DND-41 (cell line): ENCODE measurements at regions not wholly inside any gene's neighbourhood (a gene's known extent, or its start where the extent isn't known, plus 50 kb on each side); places are given as distances from the start of the nearest gene placed in this dataset.

ENCODE experiments used
- ATAC-seq: fragments of 200-7000 bp; cut with Tn5 transposase; 3 replicates; pipeline ENCODE4 v1.9.1; 2021; ENCODE audit warnings: low read depth; ENCODE audit not compliant: insufficient read depth
- DNase-seq: peaks from one replicate; pipeline ENCODE4 v3.0.0-alpha.2; 2020
- H2AFZ ChIP-seq: 2 replicates; pipeline ENCODE4 v1.6.0; 2012; ENCODE audit warnings: low read depth, low read length
- H3K27ac ChIP-seq: 2 replicates; pipeline ENCODE4 v1.5.1; 2012; ENCODE audit warnings: low read length, inconsistent platforms
- H3K27me3 ChIP-seq: fragments of 200-600 bp; sonication (generic); 2 replicates; pipeline ENCODE4 v1.6.0; 2012; ENCODE audit warnings: low read length, mild to moderate bottlenecking, inconsistent platforms; ENCODE audit not compliant: insufficient read depth, poor library complexity
- H3K36me3 ChIP-seq: 2 replicates; pipeline ENCODE4 v1.5.1; 2012; ENCODE audit warnings: low read length, inconsistent platforms; ENCODE audit not compliant: insufficient read depth
- H3K4me1 ChIP-seq: 2 replicates; pipeline ENCODE4 v1.5.1; 2012; ENCODE audit warnings: mild to moderate bottlenecking, low read length; ENCODE audit not compliant: insufficient read depth
- H3K4me2 ChIP-seq: 2 replicates; pipeline ENCODE4 v1.6.0; 2012; ENCODE audit warnings: mild to moderate bottlenecking, moderate library complexity, low read length, inconsistent platforms; ENCODE audit not compliant: insufficient read depth
- H3K4me3 ChIP-seq, 2 experiments: fragments of 200-600 bp in 1 of 2; shearing (Covaris generic) in 1 of 2; 2 replicates each; pipeline ENCODE4 v1.5.1; 2012 to 2016; ENCODE audit warnings: inconsistent platforms in 2 of 2, low read length in 2 of 2, mild to moderate bottlenecking in 2 of 2, low read depth in 1 of 2, moderate library complexity in 1 of 2
- H3K79me2 ChIP-seq: 2 replicates; pipeline ENCODE4 v1.6.0; 2012; ENCODE audit warnings: low read length, inconsistent platforms; ENCODE audit not compliant: insufficient read depth
- H3K9ac ChIP-seq: 2 replicates; pipeline ENCODE4 v1.6.0; 2012; ENCODE audit warnings: low read depth, mild to moderate bottlenecking, inconsistent platforms, low read length, moderate library complexity
- H3K9me3 ChIP-seq: 2 replicates; pipeline ENCODE4 v1.5.1; 2012; ENCODE audit warnings: low read length, moderate library complexity, mild to moderate bottlenecking, inconsistent platforms; ENCODE audit not compliant: insufficient read depth, severe bottlenecking
- H4K20me1 ChIP-seq: 2 replicates; pipeline ENCODE4 v1.6.0; 2012; ENCODE audit warnings: low read length; ENCODE audit not compliant: insufficient read depth
- EZH2 ChIP-seq: IDR thresholded peaks from 3 replicates; pipeline ENCODE4 v1.6.1; 2012; ENCODE audit warnings: borderline replicate concordance, low read depth, mild to moderate bottlenecking, moderate library complexity, low read length, inconsistent platforms; ENCODE audit not compliant: severe bottlenecking
- TF ChIP-seq, protein P1 (sequence below): IDR thresholded peaks from 2 replicates; pipeline ENCODE4 v1.5.1; 2012; ENCODE audit warnings: borderline replicate concordance, low read length, moderate library complexity, mild to moderate bottlenecking; ENCODE audit not compliant: poor library complexity, severe bottlenecking; ENCODE audit errors: extremely low read depth

DNA sequence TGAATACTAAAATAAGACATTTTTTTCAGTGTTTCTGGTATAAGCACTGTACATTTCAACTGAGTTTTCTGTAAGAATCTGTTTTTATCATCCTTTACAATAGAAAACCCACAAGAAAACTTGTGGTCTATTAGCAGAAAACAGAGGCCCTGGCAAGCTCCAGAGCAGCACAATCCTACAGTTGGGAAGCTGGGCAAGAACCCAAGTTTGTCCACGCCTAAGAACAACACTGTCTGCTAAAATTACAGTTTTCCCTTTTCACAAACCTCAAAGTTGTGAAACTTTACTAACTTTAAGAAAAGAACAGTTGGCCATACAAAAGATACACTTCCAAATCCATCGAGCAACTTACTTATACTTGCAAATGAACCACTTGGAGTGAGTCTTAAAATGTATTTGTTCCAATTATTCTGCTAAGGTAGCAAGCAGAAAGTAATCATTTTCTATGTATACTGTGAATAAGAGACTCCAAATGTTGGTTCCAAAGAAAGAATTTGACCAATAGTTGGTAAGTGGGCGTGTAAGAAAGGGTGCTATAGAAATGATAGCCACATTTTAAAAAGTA is 982.0 kb upstream of the ARRDC3 start:
- no peak for TF ChIP-seq EZH2
- TF ChIP-seq, protein P1, sequence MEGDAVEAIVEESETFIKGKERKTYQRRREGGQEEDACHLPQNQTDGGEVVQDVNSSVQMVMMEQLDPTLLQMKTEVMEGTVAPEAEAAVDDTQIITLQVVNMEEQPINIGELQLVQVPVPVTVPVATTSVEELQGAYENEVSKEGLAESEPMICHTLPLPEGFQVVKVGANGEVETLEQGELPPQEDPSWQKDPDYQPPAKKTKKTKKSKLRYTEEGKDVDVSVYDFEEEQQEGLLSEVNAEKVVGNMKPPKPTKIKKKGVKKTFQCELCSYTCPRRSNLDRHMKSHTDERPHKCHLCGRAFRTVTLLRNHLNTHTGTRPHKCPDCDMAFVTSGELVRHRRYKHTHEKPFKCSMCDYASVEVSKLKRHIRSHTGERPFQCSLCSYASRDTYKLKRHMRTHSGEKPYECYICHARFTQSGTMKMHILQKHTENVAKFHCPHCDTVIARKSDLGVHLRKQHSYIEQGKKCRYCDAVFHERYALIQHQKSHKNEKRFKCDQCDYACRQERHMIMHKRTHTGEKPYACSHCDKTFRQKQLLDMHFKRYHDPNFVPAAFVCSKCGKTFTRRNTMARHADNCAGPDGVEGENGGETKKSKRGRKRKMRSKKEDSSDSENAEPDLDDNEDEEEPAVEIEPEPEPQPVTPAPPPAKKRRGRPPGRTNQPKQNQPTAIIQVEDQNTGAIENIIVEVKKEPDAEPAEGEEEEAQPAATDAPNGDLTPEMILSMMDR, result no peak
- Histone ChIP-seq H4K20me1 (no peaks in the 10 kb centered on the region), H3K36me3 (no peaks in the 10 kb centered on the region), H3K4me2 (no peak overlapping the region), H3K4me1 (no peaks in the 10 kb centered on the region), H2AFZ (no peak overlapping the region), H3K27me3 (no peaks in the 10 kb centered on the region), H3K79me2 (no peaks in the 10 kb centered on the region), H3K9ac (no peak overlapping the region), H3K4me3 (no peak overlapping the region), H3K27ac (no peak overlapping the region), H3K9me3 (no peaks in the 10 kb centered on the region)
- no peak for DNase-seq
- no peak for ATAC-seq

DNA sequence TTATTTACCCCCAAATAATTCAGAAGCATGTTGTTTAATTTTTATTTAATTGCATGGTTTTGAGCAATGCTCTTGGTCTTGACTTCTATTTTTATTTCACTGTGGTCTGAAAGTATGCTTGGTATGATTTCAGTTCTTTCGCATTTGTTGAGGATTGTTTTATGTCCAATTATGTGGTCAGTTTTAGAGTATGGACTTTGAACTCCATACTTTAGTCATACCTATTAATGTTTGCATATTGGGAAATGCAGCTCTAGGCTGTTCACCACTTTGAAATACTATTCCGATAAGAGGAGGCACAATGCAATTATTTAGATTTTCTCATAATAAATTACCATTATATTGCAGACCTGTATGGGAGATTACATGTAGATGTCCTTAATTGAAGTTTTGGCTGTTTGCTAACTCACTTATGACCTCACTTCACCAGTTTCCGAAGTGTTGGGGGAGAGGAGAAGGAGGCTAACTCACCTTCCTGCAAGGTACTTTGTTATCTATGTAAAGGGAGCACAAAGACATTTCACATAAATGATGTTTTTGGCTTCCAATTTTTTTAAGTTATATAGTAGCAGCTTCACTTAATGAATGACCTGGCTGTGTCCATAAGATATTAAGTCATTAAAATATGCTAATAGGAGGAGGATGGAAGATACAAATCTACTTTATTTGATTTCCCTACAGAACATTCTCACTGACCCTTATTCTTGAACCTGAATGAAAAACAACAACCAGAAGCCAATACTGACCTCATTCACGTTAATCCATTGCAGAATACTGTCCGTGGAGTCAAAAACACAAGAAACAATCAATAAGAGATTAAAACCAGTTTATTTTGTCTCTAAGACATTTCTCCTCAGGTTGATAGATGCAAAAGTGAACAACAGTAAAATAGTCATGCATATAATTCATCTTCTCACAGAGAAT is 970.3 kb upstream of the ARRDC3 start:
- no peaks in the 10 kb centered on the region for H3K27me3 ChIP-seq
- no peaks in the 10 kb centered on the region for H3K9me3 ChIP-seq
- ATAC-seq (no peak), DNase-seq (no peak)
- no peak overlapping the region for H3K27ac ChIP-seq
- H2AFZ ChIP-seq, result no peak overlapping the region
- no peak overlapping the region for H3K9ac ChIP-seq
- H3K79me2 ChIP-seq, result no peaks in the 10 kb centered on the region
- TF ChIP-seq, protein P1, result no peak
- TF ChIP-seq EZH2, result no peak
- H3K4me3 ChIP-seq, result no peak overlapping the region
- H3K36me3 ChIP-seq, result no peaks in the 10 kb centered on the region
- no peaks in the 10 kb centered on the region for H3K4me1 ChIP-seq
- no peak overlapping the region for H3K4me2 ChIP-seq
- H4K20me1 ChIP-seq, result no peaks in the 10 kb centered on the region

DNA sequence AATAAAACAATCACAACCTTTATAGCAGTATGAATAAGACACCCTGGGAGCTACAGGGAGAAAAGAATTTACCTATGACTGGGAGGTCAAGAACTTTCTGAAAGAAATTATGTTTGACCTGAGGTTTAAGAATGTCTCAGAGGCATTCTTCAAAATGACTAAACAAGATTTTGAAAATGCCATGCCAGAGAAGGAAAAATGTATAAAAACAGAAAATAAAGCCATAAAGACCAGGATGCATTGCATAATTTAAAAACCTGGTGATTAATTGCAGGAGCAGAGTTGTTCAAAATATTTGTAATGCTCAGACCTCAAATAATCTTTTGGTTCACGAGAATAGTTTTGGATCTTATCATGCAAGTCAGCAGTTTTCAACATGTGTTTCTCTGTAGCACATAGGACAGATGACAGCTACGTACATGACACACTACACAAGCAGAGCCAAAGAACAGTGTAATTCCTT is 954.7 kb upstream of the ARRDC3 start:
- H3K79me2 ChIP-seq, result no peaks in the 10 kb centered on the region
- H3K4me3 ChIP-seq, result no peak overlapping the region
- H2AFZ ChIP-seq, result no peak overlapping the region
- ATAC-seq, result no peak
- no peaks in the 10 kb centered on the region for H3K9me3 ChIP-seq
- TF ChIP-seq EZH2, result no peak
- TF ChIP-seq, protein P1, result no peak
- H3K4me2 ChIP-seq, result no peak overlapping the region
- no peak overlapping the region for H3K9ac ChIP-seq
- no peaks in the 10 kb centered on the region for H3K4me1 ChIP-seq
- H4K20me1 ChIP-seq, result no peaks in the 10 kb centered on the region
- no peaks in the 10 kb centered on the region for H3K36me3 ChIP-seq
- H3K27ac ChIP-seq, result no peak overlapping the region
- H3K27me3 ChIP-seq, result no peaks in the 10 kb centered on the region
- DNase-seq, result no peak
